ENCODE measurements at regions not wholly inside any gene's neighbourhood (a gene's known extent, or its start where the extent isn't known, plus 50 kb on each side); places are given as distances from the start of the nearest gene placed in this dataset.

- TF ChIP-seq CTCF (IDR thresholded peaks at IDR 0.05 in 4 of 5, conservative IDR thresholded peaks at IDR 0.05 in 1 of 5) (no peak), POLR2A (IDR thresholded peaks at IDR 0.05) (no peak)
Observed at GRCh38 chr9:83125671-83126070, 62.7 kb upstream of the RASEF start.

Data from gastrocnemius medialis (tissue), 4 donors.